Nephron progenitor cell (in vitro differentiated cells): ENCODE measurements at regions not wholly inside any gene's neighbourhood (a gene's known extent, or its start where the extent isn't known, plus 50 kb on each side); places are given as distances from the start of the nearest gene placed in this dataset.

ENCODE experiments used
- DNase-seq: peaks from one replicate; pipeline ENCODE4 v3.0.0; 2021
- H3K27ac Mint-ChIP-seq: 2 replicates; pipeline ENCODE4 v1.8.0; 2021; ENCODE audit warnings: mild to moderate bottlenecking, moderate library complexity, mixed read lengths
- H3K27me3 Mint-ChIP-seq: 2 replicates; pipeline ENCODE4 v1.8.0; 2021; ENCODE audit warnings: mild to moderate bottlenecking, low read depth, mixed read lengths; ENCODE audit not compliant: poor library complexity
- H3K36me3 Mint-ChIP-seq: 2 replicates; pipeline ENCODE4 v1.8.0; 2021; ENCODE audit warnings: low read depth, mixed read lengths
- H3K4me1 Mint-ChIP-seq: 2 replicates; pipeline ENCODE4 v1.8.0; 2021; ENCODE audit warnings: mixed read lengths
- H3K4me3 Mint-ChIP-seq: 2 replicates; pipeline ENCODE4 v1.8.0; 2021; ENCODE audit warnings: mild to moderate bottlenecking, moderate library complexity, mixed read lengths
- H3K9me3 Mint-ChIP-seq: 2 replicates; pipeline ENCODE4 v1.8.0; 2021; ENCODE audit warnings: mild to moderate bottlenecking, moderate library complexity, mixed read lengths
- TF ChIP-seq, protein P1 (sequence below): fragments of 200-600 bp; sonication (generic); IDR thresholded peaks from 2 replicates; pipeline ENCODE4 v1.5.0; 2021; ENCODE audit warnings: antibody characterized with exemption

DNA sequence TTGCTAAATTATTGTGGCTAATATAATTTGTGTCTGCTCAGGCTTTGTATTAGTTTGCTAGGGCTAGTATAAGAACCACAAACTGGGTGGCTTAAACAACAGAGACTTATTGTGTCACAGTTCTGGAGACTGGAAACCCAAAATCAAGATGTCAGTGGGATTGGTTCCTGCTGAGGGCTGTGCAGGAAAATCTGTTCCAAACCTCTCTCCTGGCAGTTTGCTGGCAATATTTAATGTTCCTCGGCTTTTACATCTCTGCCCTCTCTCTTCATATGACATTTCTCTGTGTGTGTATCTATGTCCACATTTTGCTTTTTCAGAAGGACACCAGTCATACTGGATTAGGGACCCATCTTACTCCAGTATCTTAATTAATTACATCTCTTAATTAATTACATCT lies 498.8 kb upstream of the CD180 start:
- no peak for DNase-seq
- TF ChIP-seq, protein P1, sequence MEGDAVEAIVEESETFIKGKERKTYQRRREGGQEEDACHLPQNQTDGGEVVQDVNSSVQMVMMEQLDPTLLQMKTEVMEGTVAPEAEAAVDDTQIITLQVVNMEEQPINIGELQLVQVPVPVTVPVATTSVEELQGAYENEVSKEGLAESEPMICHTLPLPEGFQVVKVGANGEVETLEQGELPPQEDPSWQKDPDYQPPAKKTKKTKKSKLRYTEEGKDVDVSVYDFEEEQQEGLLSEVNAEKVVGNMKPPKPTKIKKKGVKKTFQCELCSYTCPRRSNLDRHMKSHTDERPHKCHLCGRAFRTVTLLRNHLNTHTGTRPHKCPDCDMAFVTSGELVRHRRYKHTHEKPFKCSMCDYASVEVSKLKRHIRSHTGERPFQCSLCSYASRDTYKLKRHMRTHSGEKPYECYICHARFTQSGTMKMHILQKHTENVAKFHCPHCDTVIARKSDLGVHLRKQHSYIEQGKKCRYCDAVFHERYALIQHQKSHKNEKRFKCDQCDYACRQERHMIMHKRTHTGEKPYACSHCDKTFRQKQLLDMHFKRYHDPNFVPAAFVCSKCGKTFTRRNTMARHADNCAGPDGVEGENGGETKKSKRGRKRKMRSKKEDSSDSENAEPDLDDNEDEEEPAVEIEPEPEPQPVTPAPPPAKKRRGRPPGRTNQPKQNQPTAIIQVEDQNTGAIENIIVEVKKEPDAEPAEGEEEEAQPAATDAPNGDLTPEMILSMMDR, result no peak
- peaks cover 26% of the 10 kb centered on the region for H3K9me3 Mint-ChIP-seq
- peaks cover 35% of the 10 kb centered on the region for H3K36me3 Mint-ChIP-seq
- no peaks in the 10 kb centered on the region for H3K27me3 Mint-ChIP-seq
- H3K27ac Mint-ChIP-seq, result no peak overlapping the region
- H3K4me3 Mint-ChIP-seq, result no peak overlapping the region
- peaks cover 5% of the 10 kb centered on the region for H3K4me1 Mint-ChIP-seq

DNA sequence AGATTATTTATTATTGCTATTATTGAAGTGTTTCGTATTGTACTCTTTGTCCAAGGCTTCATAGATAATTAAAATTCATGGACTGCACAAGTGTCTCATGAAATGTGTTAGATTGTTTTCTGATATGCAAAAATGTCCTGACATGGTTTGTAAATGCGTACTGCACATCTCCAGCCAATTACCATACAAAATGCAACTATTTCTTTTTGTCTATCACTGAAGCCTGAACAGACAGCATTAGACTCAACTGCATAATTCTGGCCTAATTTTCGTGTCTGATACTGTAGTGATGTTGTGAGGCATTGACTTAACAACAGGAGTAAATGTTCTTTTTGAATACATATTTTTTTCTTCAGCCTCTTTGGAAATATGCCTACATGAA lies 498.2 kb upstream of the CD180 start:
- H3K36me3 Mint-ChIP-seq, result peaks cover 38% of the 10 kb centered on the region
- no peak overlapping the region for H3K4me3 Mint-ChIP-seq
- no peak overlapping the region for H3K27ac Mint-ChIP-seq
- H3K4me1 Mint-ChIP-seq, result peaks cover 5% of the 10 kb centered on the region
- DNase-seq, result no peak
- TF ChIP-seq, protein P1, result no peak
- H3K9me3 Mint-ChIP-seq, result peaks cover 29% of the 10 kb centered on the region
- H3K27me3 Mint-ChIP-seq, result no peaks in the 10 kb centered on the region

DNA sequence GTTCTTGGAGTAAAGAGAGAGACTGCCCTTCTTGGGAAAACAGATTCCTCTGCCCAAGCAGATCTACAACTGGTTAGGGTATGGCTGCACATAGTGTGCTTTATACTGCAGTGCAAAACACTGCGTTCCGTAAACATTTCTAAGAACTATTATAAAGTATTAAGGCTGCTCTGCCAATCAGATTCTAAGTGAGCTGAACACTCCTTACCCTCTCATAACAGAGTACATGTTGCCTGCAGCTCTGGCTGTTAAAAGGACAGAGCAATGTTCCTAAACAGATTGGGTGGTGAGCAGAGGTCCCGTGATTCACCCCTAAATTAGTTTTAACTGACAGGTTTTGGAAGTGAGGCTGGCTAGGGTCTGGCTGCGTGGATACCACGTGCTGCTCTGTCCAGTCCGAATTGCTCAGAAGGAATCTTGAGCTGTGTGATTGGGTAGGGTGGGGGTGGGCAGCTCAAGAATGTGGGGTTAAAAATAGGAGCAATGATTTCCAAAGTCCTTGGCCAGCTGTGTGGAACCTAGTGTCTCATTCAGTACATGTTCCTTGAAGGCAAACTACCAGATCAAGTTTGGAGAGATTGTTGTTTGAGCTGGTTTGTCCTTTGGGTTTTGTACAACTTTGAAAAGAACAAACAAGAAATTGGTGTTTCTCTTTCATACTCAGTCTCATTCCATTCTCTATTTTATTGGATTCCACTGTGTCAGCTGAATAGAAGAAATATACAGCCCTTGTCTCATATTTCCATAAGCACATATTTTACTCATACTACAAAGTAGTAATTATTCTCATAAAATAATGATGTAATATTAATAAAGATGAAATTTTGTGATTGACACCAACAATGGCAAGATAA lies 497.6 kb upstream of the CD180 start:
- peaks cover 29% of the 10 kb centered on the region for H3K9me3 Mint-ChIP-seq
- H3K36me3 Mint-ChIP-seq, result peaks cover 41% of the 10 kb centered on the region
- TF ChIP-seq, protein P1, result no peak
- no peak overlapping the region for H3K4me3 Mint-ChIP-seq
- no peak overlapping the region for H3K27ac Mint-ChIP-seq
- H3K4me1 Mint-ChIP-seq, result peaks cover 5% of the 10 kb centered on the region
- no peaks in the 10 kb centered on the region for H3K27me3 Mint-ChIP-seq
- peak; percentile 1 for DNase-seq

DNA sequence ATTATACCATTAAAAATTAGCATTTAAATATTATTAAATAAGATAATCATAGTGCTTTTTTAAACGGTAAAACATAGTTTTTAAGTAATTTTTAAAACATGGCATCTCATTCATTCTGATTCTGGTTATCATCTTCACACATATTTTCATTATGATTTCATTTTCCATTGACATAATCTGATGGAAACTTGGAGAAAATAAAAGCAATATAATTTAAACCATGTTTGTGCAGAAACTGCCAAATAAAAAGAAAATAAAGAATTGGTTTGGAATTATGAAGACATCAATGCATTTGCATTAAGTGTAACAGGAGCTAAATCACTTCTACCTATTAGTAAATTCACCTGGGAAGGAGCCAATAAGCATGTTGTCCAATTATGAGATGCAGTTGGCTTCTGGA lies 490.1 kb upstream of the CD180 start:
- Mint-ChIP-seq H3K4me1 (no peaks in the 10 kb centered on the region), H3K27me3 (peaks cover under 1% of the 10 kb centered on the region), H3K36me3 (peaks cover 59% of the 10 kb centered on the region), H3K9me3 (peaks cover 80% of the 10 kb centered on the region), H3K4me3 (no peak overlapping the region), H3K27ac (no peak overlapping the region)
- TF ChIP-seq, protein P1, result no peak
- no peak for DNase-seq

DNA sequence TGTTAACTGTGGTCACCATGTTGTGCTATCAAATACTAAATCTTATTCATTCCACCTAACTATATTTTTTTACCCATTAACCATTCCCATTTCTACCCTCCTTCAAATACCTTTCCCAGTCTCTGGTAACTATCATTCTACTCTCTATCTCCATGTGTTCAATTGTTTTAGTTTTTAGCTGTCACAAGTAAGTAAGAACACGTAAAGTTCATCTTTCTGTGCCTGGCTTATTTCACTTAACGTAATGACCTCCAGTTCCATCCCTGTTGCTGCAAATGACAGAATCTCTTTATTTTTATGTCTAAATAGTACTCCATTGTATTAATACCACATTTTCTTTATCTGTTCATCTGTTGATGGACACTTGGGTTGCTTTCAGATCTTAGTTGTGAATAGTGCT lies 485.1 kb upstream of the CD180 start:
- peaks cover 21% of the 10 kb centered on the region for H3K4me1 Mint-ChIP-seq
- no peak for DNase-seq

More for the DNA sequence above, 485.1 kb upstream of the CD180 start:
- peaks cover 27% of the 10 kb centered on the region for H3K36me3 Mint-ChIP-seq
- peaks cover 49% of the 10 kb centered on the region for H3K9me3 Mint-ChIP-seq
- TF ChIP-seq, protein P1, result no peak
- no peak overlapping the region for H3K4me3 Mint-ChIP-seq
- H3K27me3 Mint-ChIP-seq, result peaks cover 2% of the 10 kb centered on the region
- H3K27ac Mint-ChIP-seq, result no peak overlapping the region
